Activated naive CD4-positive, alpha-beta T cell treated with anti-CD3 and anti-CD28 coated beads, Interleukin-2, amount 10 ng/mL, durations not matched to agents 7 days and 5 days (primary cell): ENCODE measurements at regions not wholly inside any gene's neighbourhood (a gene's known extent, or its start where the extent isn't known, plus 50 kb on each side); places are given as distances from the start of the nearest gene placed in this dataset.
"Not testable (repeated sequence)": the region's sequence is repeated elsewhere in the genome, so short reads cannot be mapped to it uniquely, and the experiment has no call there.

Source experiments
- CTCF ChIA-PET: fragments of 350-600 bp; sonication (Branson Sonifier 250); formaldehyde crosslinking; loops from one replicate; lab custom pipeline; 2021; ENCODE audit warnings: antibody characterized with exemption; lab: Charles Lee
- DNase-seq: peaks from one replicate; pipeline ENCODE4 v3.0.0-alpha.2; 2020
- H3K27ac Mint-ChIP-seq: one replicate; pipeline ENCODE4 v1.8.0; 2021; ENCODE audit warnings: mild to moderate bottlenecking, moderate library complexity, mixed read lengths
- H3K27me3 Mint-ChIP-seq: one replicate; pipeline ENCODE4 v1.8.0; 2021; ENCODE audit warnings: mild to moderate bottlenecking, mixed read lengths
- H3K36me3 Mint-ChIP-seq: one replicate; pipeline ENCODE4 v1.8.0; 2021; ENCODE audit warnings: mixed read lengths
- H3K4me1 Mint-ChIP-seq: one replicate; pipeline ENCODE4 v1.8.0; 2021; ENCODE audit warnings: mixed read lengths
- H3K4me3 Mint-ChIP-seq: one replicate; pipeline ENCODE4 v1.8.0; 2021; ENCODE audit warnings: mild to moderate bottlenecking, moderate library complexity, mixed read lengths
- H3K9me3 Mint-ChIP-seq: one replicate; pipeline ENCODE4 v1.8.0; 2021; ENCODE audit warnings: mixed read lengths

DNA sequence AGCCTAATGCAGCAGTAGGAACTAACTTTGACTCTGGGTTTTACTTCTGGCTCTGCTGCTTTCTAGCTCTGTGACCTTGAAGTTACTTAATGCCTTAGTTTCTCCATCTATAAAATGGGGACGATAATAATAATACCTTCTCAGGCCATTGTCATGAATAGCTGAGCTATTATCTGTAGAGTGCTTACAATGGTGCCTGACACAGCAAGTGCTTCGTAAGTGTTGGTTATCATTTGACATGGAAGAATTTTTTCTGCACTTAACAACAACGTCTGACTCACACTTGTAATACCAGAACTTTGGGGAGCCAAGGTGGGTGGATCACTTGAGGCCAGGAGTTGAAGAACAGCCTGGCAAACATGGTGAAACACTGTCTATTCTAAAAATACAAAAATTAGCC lies 140.5 kb downstream of the ARL4A start:
- no peak for DNase-seq
- Mint-ChIP-seq H3K4me3 (no peak overlapping the region), H3K27ac (no peak overlapping the region), H3K9me3 (peaks cover under 1% of the 10 kb centered on the region), H3K27me3 (no peaks in the 10 kb centered on the region), H3K4me1 (no peaks in the 10 kb centered on the region), H3K36me3 (no peaks in the 10 kb centered on the region)
- CTCF ChIA-PET, result no interaction called here

DNA sequence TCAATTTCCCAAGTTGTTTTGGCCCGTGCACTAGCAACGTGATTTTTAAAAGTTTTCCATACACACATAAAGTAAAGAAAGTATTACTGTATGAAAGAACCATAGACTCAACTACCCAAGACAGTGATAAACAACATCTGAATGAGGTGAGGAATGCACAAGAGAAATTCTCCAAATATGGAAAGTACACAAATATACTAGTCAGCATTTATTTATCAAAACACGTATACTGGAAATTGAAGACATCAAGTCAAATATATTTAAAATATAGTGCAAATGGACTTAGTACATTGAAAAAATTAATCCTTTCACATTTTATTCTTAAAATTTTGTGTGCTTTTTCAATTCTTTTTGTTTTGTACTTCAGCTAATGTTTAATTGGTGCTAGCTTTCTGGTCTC lies 143.6 kb downstream of the ARL4A start:
- H3K27me3 Mint-ChIP-seq, result no peaks in the 10 kb centered on the region
- no peak overlapping the region for H3K27ac Mint-ChIP-seq
- H3K4me3 Mint-ChIP-seq, result no peak overlapping the region
- CTCF ChIA-PET, result no interaction called here
- no peaks in the 10 kb centered on the region for H3K4me1 Mint-ChIP-seq
- no peak for DNase-seq
- no peaks in the 10 kb centered on the region for H3K36me3 Mint-ChIP-seq
- H3K9me3 Mint-ChIP-seq, result peaks cover 10% of the 10 kb centered on the region

DNA sequence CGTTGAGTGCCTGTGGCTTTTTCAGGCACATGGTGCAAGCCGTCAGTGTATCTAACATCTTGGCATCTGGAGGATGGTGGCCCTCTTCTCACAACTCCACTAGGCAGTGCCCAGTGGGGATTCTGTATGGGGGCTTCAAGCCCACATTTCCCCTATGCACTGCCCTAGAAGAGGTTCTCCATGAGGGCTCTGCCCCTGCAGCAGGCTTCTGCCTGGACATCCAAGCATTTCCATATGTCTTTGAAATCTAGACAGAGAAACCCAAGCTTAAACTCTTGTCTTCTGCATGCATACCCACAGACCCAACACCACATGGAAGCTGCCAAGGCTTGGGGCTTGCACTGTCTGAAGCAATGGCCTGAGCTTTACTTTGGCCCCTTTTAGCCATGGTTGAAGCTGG lies 146.4 kb downstream of the ARL4A start:
- H3K36me3 Mint-ChIP-seq, result no peaks in the 10 kb centered on the region
- H3K27ac Mint-ChIP-seq, result no peak overlapping the region
- H3K27me3 Mint-ChIP-seq, result no peaks in the 10 kb centered on the region
- no peak overlapping the region for H3K4me3 Mint-ChIP-seq
- CTCF ChIA-PET, result no interaction called here
- DNase-seq, result no peak
- peaks cover 10% of the 10 kb centered on the region for H3K9me3 Mint-ChIP-seq
- H3K4me1 Mint-ChIP-seq, result no peaks in the 10 kb centered on the region

DNA sequence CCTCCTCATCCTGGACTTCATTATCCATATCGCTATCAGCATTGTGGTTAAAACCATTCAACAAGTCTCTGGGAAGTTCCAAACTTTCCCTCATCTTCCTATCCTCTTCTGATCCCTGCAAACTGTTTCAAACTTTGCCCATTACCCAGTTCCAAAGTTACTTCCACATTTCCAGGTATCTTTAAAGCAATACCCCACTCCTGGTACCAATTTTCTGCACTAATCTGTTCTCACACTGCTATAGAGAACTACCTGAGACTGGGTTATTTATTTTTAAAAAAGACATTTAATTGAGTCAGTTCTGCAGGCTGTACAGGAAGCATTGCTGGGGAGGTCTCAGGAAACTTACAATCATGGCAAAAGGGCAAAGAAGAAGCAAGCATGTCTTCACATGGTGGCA lies 147.3 kb downstream of the ARL4A start:
- no peaks in the 10 kb centered on the region for H3K36me3 Mint-ChIP-seq
- H3K27me3 Mint-ChIP-seq, result no peaks in the 10 kb centered on the region
- H3K27ac Mint-ChIP-seq, result no peak overlapping the region

DNA sequence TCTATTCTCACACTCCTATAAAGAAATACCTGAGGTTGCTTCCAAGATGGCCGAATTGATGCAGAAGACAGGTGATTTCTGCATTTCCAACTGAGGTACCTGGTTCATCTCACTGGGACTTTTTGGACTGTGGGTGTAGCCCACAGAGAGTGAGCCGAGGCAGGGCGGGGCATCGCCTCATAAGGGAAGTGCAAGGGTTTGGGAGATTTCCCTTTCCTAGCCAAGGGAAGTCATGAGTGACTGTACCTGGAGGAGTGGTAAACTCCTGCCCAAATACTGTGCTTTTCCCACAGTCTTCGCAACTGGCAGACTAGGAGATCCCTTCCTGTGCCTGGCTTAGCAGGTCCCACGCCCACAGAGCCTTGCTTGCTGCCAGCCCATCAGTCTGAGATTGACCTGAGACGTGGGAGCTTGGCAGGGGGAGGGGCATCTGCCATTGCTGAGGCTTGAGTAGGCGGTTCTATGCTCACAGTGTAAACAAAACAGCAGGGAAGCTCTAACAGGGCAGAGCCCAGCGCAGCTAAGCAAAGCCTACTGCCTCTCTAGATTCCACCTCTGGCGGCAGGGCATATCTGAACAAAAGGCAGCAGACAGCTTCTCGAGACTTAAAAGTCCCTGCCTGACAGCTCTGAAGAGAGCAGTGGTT lies 152.2 kb downstream of the ARL4A start:
- H3K27me3 Mint-ChIP-seq, result no peaks in the 10 kb centered on the region
- no peak overlapping the region for H3K27ac Mint-ChIP-seq
- no peak for DNase-seq
- peaks cover 4% of the 10 kb centered on the region for H3K9me3 Mint-ChIP-seq
- H3K4me1 Mint-ChIP-seq, result no peaks in the 10 kb centered on the region
- CTCF ChIA-PET, result no interaction called here
- H3K36me3 Mint-ChIP-seq, result no peaks in the 10 kb centered on the region
- H3K4me3 Mint-ChIP-seq, result no peak overlapping the region

More for the DNA sequence above, 147.3 kb downstream of the ARL4A start:
- Mint-ChIP-seq H3K4me1 (no peaks in the 10 kb centered on the region), H3K9me3 (peaks cover 10% of the 10 kb centered on the region), H3K4me3 (no peak overlapping the region)
- CTCF ChIA-PET, result no interaction called here
- DNase-seq, result no peak

DNA sequence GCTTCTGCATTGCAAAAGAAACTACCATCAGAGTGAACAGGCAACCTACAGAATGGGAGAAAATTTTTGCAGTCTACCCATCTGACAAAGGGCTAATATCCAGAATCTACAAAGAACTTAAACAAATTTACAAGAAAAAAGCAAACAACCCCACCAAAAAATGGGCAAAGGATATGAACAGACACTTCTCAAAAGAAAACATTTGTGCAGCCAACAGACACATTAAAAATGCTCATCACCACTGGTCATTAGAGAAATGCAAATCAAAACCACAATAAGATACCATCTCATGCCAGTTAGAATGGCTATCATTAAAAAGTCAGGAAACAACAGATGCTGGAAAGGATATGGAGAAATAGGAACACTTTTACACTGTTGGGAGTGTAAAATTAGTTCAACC lies 157.3 kb downstream of the ARL4A start:
- H3K27me3 Mint-ChIP-seq, H3K36me3 Mint-ChIP-seq, H3K27ac Mint-ChIP-seq, H3K4me1 Mint-ChIP-seq, H3K9me3 Mint-ChIP-seq, CTCF ChIA-PET, H3K4me3 Mint-ChIP-seq, DNase-seq: not testable (repeated sequence)

DNA sequence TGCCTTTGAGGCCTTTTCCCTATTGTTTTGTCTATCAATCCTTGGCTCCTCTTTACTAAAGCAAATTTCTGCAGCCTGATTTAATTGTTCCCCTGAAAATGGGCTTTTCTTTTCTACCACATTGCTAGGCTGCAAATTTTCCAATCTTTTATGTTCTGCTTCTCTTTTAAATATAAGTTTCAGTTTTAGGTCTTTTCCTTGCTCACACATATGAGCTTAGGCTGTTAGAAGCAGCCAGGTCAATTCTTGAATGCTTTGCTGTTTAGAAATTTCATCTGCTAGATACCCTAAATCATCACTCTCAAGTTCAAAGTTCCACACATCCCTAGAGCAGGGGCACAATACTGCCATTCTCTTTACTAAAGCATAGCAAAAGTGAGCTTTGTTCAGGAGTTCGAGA lies 159.6 kb downstream of the ARL4A start:
- Mint-ChIP-seq H3K27ac (no peak overlapping the region), H3K27me3 (peaks cover 3% of the 10 kb centered on the region)

DNA sequence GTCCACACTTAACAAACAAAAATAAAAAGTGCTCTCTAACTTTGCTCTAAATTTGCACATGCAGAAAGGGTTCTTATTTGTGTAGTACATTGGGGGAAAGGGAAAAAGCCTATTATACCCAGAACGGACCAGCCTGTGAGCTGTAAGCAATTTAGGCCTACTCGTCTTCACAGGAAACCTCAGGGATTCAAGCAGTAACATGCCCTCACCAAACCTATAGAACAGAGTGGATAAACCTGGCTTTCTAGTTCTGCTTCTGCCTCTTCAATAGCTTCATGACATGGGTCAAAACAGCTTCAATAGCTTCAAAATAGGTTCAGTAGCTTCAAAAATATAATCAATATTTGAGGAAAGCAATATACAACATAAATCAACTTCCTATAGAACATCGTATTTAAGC lies 163.7 kb downstream of the ARL4A start:
- Mint-ChIP-seq H3K27ac (no peak overlapping the region), H3K9me3 (no peaks in the 10 kb centered on the region), H3K27me3 (peaks cover 3% of the 10 kb centered on the region), H3K4me1 (no peaks in the 10 kb centered on the region), H3K36me3 (no peaks in the 10 kb centered on the region), H3K4me3 (no peak overlapping the region)
- DNase-seq, result no peak
- CTCF ChIA-PET, result no interaction called here

More for the DNA sequence above, 159.6 kb downstream of the ARL4A start:
- no peak for DNase-seq
- Mint-ChIP-seq H3K36me3 (no peaks in the 10 kb centered on the region), H3K4me1 (no peaks in the 10 kb centered on the region), H3K9me3 (peaks cover 2% of the 10 kb centered on the region), H3K4me3 (no peak overlapping the region)
- CTCF ChIA-PET, result no interaction called here

DNA sequence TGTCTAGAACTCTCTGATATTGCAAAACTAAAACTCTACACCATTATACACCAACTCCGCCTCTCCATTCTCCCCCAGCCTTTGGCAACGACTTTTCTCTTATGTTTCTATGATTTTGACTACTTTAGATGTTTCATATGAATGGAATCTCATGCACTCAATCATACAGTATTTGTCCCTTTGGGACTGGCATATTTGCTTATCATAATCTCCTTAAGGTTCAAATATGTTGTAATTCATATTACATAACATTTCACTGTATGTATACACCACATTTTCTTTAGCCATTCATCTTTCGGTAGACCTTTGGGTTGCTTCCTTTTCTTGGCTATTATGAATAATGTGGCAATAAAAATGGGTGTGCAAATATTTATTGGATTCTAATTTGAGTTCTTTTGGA lies 164.4 kb downstream of the ARL4A start:
- Mint-ChIP-seq H3K27ac (no peak overlapping the region), H3K9me3 (no peaks in the 10 kb centered on the region), H3K4me3 (no peak overlapping the region), H3K4me1 (no peaks in the 10 kb centered on the region), H3K36me3 (no peaks in the 10 kb centered on the region), H3K27me3 (peaks cover 3% of the 10 kb centered on the region)
- DNase-seq, result no peak
- CTCF ChIA-PET, result no interaction called here

DNA sequence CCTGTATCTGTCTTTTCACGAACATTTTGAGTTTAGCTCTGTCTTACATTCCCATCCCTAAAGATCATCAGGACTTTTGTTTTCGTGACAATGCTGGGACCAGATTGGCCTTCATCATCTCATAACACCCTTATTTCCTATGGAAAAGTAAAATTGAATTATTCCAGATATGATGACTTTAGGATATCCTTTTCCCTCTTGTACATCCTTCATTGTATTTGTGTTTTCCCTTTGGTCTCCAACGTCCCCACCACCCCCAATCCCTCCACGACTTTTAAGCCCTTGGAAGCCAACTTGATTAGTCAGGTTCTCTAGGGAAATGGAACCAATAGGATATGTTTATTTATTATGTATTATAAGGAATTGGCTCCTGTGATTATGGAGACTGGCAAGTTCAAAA lies 167.6 kb downstream of the ARL4A start:
- no peaks in the 10 kb centered on the region for H3K36me3 Mint-ChIP-seq
- H3K27ac Mint-ChIP-seq, result no peak overlapping the region
- CTCF ChIA-PET, result no interaction called here
- H3K4me3 Mint-ChIP-seq, result no peak overlapping the region
- no peak for DNase-seq
- H3K27me3 Mint-ChIP-seq, result no peaks in the 10 kb centered on the region
- no peaks in the 10 kb centered on the region for H3K9me3 Mint-ChIP-seq
- H3K4me1 Mint-ChIP-seq, result no peaks in the 10 kb centered on the region

DNA sequence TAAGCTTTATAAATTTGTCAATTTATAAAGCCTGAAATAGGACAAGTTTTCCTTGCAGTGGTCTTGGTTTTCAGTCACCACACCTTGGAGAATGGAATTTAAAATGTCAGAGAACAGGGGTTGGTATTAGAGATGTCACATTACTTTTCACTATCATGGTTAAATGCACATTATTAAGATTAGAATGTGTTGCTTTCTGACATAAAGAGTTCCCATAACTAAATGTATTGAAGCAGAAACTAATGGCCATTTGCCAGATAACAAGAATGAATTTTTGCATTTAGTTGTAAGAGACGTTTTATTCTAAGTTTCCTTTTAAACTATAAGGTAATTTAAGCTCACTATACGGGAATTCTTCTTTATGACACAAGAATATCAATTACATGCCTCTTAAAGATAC lies 172.3 kb downstream of the ARL4A start:
- H3K27ac Mint-ChIP-seq, result no peak overlapping the region
- H3K27me3 Mint-ChIP-seq, result no peaks in the 10 kb centered on the region
- H3K36me3 Mint-ChIP-seq, result no peaks in the 10 kb centered on the region
- DNase-seq, result no peak
- H3K4me3 Mint-ChIP-seq, result no peak overlapping the region
- no peaks in the 10 kb centered on the region for H3K4me1 Mint-ChIP-seq
- no peaks in the 10 kb centered on the region for H3K9me3 Mint-ChIP-seq
- CTCF ChIA-PET, result no interaction called here

DNA sequence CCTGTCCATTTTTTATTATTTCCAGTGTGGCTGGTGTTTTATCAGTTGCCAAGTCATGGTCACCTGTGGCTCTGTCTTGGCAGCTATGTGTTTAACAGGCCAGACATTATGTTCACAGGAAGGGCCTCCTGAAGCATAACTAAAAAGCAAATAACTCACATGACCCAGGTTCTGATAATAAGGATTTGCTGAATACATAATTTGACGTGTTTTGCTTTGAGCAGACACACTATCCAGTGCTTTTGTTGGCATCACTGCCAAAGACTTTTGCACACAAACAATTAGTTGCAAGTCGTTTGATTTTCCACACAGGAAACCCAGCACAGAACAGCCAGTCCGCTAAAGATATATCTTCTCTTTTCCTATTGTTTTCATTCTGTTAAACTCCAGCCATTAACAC lies 173.6 kb downstream of the ARL4A start:
- CTCF ChIA-PET, result no interaction called here
- no peak overlapping the region for H3K4me3 Mint-ChIP-seq
- DNase-seq, result no peak
- H3K36me3 Mint-ChIP-seq, result no peaks in the 10 kb centered on the region
- H3K4me1 Mint-ChIP-seq, result no peaks in the 10 kb centered on the region
- H3K27ac Mint-ChIP-seq, result no peak overlapping the region
- no peaks in the 10 kb centered on the region for H3K9me3 Mint-ChIP-seq
- H3K27me3 Mint-ChIP-seq, result no peaks in the 10 kb centered on the region

DNA sequence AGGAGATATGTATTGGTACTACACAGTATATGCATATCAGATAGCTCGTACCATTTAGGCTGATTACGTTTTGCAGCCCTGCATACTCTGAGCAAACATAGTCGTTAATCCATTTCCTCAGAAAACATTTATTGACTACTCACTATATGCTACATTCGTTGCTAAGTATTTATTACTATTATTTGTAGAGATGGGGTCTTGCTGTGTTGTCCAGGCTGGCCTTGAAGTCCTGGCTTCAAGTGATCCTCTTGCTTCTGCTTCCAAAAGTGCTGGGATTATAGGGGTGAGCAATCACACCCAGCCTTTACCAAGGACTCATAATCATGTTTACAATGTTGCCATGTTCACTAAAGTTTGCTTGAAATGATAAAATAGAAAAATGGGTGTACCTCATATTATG lies 174.7 kb downstream of the ARL4A start:
- CTCF ChIA-PET, result interaction anchor here (1.4 kb wide), 1 partner anchor 187 kb away, joined by 4 read pairs; no protein-coding TSS in a partner anchor
- Mint-ChIP-seq H3K4me1 (no peaks in the 10 kb centered on the region), H3K27ac (no peak overlapping the region), H3K27me3 (no peaks in the 10 kb centered on the region), H3K36me3 (no peaks in the 10 kb centered on the region), H3K4me3 (no peak overlapping the region), H3K9me3 (no peaks in the 10 kb centered on the region)
- DNase-seq, result no peak

DNA sequence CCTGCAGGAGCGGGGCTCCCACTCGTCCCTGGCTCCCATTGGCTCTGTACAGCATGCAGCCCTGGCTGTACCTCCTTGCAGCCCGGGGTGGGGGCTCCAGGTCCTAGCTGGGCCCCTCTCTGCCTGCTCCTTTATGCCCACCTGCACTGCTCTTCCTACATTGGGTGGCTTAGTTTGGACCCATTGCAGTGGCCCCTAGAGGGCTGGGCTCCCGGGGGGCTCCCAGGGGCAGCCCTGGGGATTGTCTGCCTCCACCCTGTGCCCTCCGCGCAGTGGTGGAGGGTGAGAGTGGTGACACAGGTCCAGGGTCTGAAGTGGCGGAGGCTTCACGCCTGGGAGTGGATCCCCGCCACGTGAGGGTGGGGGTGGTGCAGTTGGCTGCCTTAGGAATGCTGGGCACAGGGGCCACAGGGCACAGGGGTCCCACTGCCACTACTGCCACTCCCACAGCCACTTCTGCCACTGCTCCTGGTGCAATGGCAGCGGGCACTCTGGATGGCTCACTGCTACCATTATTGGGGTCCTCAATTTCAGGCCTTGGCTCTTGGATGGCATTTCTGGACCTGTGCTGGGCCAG lies 177.1 kb downstream of the ARL4A start:
- H3K9me3 Mint-ChIP-seq, result no peaks in the 10 kb centered on the region
- no peaks in the 10 kb centered on the region for H3K4me1 Mint-ChIP-seq
- H3K27ac Mint-ChIP-seq, result no peak overlapping the region
- CTCF ChIA-PET, result no interaction called here
- no peak for DNase-seq
- no peaks in the 10 kb centered on the region for H3K36me3 Mint-ChIP-seq
- no peak overlapping the region for H3K4me3 Mint-ChIP-seq
- no peaks in the 10 kb centered on the region for H3K27me3 Mint-ChIP-seq

DNA sequence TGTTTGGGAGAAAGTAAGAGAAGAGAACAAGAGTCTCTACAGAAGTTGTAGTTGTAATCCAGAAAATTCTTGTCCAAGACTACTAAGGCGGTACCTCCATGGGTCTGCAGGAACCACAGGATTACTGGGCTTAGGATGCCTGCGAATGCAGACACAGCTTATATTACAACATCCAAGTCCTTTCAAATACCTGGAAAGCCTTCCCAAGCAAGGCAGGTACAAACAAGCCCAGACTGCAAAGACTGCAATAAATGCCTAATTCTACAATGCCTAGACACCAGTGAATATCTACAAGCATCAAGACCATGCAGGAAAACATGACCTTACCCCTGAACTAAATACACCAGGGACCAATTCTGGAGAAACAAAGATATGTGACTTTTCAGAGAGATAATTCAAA lies 178.2 kb downstream of the ARL4A start:
- Mint-ChIP-seq H3K9me3 (no peaks in the 10 kb centered on the region), H3K27ac (no peak overlapping the region), H3K36me3 (no peaks in the 10 kb centered on the region), H3K4me3 (no peak overlapping the region), H3K27me3 (no peaks in the 10 kb centered on the region), H3K4me1 (no peaks in the 10 kb centered on the region)
- DNase-seq, result no peak
- CTCF ChIA-PET, result no interaction called here
